Loucy (cell line): ENCODE measurements at regions not wholly inside any gene's neighbourhood (a gene's known extent, or its start where the extent isn't known, plus 50 kb on each side); places are given as distances from the start of the nearest gene placed in this dataset.

Experiments
- CTCF ChIP-seq: fragments of 200-600 bp; sonication (generic); conservative IDR thresholded peaks from 2 replicates; pipeline ENCODE4 v1.5.1; 2014; ENCODE audit warnings: mild to moderate bottlenecking, antibody characterized with exemption, low read length
- EZH2phosphoT487 ChIP-seq: fragments of 200-600 bp; IDR thresholded peaks from 2 replicates; pipeline ENCODE4 v1.6.1; 2018; ENCODE audit warnings: antibody characterized with exemption, mild to moderate bottlenecking, moderate library complexity, borderline replicate concordance

GRCh38 chr4:43835869-43836268 is 612.7 kb downstream of the KCTD8 start:
- TF ChIP-seq CTCF (no peak), EZH2phosphoT487 (no peak)
